Fibroblast of lung (primary cell): ENCODE measurements at regions not wholly inside any gene's neighbourhood (a gene's known extent, or its start where the extent isn't known, plus 50 kb on each side); places are given as distances from the start of the nearest gene placed in this dataset.

Experiments used
- EZH2 ChIP-seq: IDR thresholded peaks from 2 replicates; pipeline ENCODE4 v1.5.1; 2012; ENCODE audit warnings: low read length, control low read depth, mild to moderate bottlenecking; ENCODE audit errors: missing control alignments
- TF ChIP-seq, protein P1 (sequence below), 2 donors: IDR thresholded peaks in 1 of 2; conservative IDR thresholded peaks in 1 of 2; 1 replicate in 1 of 2; 2 replicates in 1 of 2; pipeline ENCODE4 v1.5.1; 2011 to 2012; ENCODE audit warnings: low read length in 2 of 2, control low read depth in 1 of 2, inconsistent platforms in 1 of 2, low read depth in 1 of 2, mild to moderate bottlenecking in 1 of 2

GRCh38 chr20:56873836-56874235 is 244.7 kb downstream of the TFAP2C start:
- TF ChIP-seq, protein P1, sequence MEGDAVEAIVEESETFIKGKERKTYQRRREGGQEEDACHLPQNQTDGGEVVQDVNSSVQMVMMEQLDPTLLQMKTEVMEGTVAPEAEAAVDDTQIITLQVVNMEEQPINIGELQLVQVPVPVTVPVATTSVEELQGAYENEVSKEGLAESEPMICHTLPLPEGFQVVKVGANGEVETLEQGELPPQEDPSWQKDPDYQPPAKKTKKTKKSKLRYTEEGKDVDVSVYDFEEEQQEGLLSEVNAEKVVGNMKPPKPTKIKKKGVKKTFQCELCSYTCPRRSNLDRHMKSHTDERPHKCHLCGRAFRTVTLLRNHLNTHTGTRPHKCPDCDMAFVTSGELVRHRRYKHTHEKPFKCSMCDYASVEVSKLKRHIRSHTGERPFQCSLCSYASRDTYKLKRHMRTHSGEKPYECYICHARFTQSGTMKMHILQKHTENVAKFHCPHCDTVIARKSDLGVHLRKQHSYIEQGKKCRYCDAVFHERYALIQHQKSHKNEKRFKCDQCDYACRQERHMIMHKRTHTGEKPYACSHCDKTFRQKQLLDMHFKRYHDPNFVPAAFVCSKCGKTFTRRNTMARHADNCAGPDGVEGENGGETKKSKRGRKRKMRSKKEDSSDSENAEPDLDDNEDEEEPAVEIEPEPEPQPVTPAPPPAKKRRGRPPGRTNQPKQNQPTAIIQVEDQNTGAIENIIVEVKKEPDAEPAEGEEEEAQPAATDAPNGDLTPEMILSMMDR (conservative IDR thresholded peaks at IDR 0.05 in 1 of 2, IDR thresholded peaks at IDR 0.05 in 1 of 2; ENCODE audit: low read depth in 1 of 2, low read length in 2 of 2): no peak
- TF ChIP-seq EZH2: no peak
